Nephron progenitor cell (in vitro differentiated cells): ENCODE measurements at regions not wholly inside any gene's neighbourhood (a gene's known extent, or its start where the extent isn't known, plus 50 kb on each side); places are given as distances from the start of the nearest gene placed in this dataset.

Source experiments
- DNase-seq: peaks from one replicate; pipeline ENCODE4 v3.0.0; 2021
- H3K27ac Mint-ChIP-seq: 2 replicates; pipeline ENCODE4 v1.8.0; 2021; ENCODE audit warnings: mild to moderate bottlenecking, moderate library complexity, mixed read lengths
- H3K27me3 Mint-ChIP-seq: 2 replicates; pipeline ENCODE4 v1.8.0; 2021; ENCODE audit warnings: mild to moderate bottlenecking, low read depth, mixed read lengths; ENCODE audit not compliant: poor library complexity
- H3K36me3 Mint-ChIP-seq: 2 replicates; pipeline ENCODE4 v1.8.0; 2021; ENCODE audit warnings: low read depth, mixed read lengths
- H3K4me1 Mint-ChIP-seq: 2 replicates; pipeline ENCODE4 v1.8.0; 2021; ENCODE audit warnings: mixed read lengths
- H3K4me3 Mint-ChIP-seq: 2 replicates; pipeline ENCODE4 v1.8.0; 2021; ENCODE audit warnings: mild to moderate bottlenecking, moderate library complexity, mixed read lengths
- H3K9me3 Mint-ChIP-seq: 2 replicates; pipeline ENCODE4 v1.8.0; 2021; ENCODE audit warnings: mild to moderate bottlenecking, moderate library complexity, mixed read lengths
- TF ChIP-seq, protein P1 (sequence below): fragments of 200-600 bp; sonication (generic); IDR thresholded peaks from 2 replicates; pipeline ENCODE4 v1.5.0; 2021; ENCODE audit warnings: antibody characterized with exemption

DNA sequence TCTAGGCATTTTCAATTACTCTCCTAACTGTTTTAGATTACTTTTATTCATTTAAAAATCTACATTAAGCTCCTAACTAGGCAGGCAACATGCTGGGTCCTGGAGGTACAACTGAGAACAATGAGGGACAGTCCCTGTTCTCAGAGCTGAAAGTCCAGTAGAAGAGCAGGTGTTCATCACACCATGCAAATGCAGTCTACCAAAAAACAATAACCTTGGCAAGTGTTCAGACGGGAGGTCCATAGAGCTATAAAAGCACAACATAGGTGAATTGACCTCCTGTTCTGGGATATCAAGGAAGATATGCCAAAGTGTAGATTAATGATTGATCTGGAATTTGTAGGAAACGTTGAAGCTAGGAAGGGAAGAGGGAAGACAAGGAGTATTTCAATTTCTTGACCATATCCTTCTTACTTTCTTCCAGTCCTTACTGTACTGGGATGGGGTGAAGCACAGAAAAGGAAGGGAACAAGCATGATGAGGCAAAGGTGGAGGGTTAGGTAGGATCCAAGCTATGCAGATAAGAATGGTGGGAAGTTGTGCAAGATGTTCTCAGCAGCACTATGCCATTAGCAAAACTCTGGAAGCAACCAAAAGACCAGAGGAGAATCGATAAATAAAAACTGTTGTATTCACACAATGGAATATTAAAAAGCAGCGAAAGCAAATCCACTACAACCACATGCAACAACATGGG, 485.7 kb upstream of the JARID2 start:
- TF ChIP-seq, protein P1, sequence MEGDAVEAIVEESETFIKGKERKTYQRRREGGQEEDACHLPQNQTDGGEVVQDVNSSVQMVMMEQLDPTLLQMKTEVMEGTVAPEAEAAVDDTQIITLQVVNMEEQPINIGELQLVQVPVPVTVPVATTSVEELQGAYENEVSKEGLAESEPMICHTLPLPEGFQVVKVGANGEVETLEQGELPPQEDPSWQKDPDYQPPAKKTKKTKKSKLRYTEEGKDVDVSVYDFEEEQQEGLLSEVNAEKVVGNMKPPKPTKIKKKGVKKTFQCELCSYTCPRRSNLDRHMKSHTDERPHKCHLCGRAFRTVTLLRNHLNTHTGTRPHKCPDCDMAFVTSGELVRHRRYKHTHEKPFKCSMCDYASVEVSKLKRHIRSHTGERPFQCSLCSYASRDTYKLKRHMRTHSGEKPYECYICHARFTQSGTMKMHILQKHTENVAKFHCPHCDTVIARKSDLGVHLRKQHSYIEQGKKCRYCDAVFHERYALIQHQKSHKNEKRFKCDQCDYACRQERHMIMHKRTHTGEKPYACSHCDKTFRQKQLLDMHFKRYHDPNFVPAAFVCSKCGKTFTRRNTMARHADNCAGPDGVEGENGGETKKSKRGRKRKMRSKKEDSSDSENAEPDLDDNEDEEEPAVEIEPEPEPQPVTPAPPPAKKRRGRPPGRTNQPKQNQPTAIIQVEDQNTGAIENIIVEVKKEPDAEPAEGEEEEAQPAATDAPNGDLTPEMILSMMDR, result no peak
- Mint-ChIP-seq H3K27me3 (peaks cover 4% of the 10 kb centered on the region), H3K27ac (no peak overlapping the region), H3K4me1 (no peaks in the 10 kb centered on the region), H3K4me3 (no peak overlapping the region), H3K36me3 (no peaks in the 10 kb centered on the region), H3K9me3 (no peaks in the 10 kb centered on the region)
- DNase-seq, result no peak

DNA sequence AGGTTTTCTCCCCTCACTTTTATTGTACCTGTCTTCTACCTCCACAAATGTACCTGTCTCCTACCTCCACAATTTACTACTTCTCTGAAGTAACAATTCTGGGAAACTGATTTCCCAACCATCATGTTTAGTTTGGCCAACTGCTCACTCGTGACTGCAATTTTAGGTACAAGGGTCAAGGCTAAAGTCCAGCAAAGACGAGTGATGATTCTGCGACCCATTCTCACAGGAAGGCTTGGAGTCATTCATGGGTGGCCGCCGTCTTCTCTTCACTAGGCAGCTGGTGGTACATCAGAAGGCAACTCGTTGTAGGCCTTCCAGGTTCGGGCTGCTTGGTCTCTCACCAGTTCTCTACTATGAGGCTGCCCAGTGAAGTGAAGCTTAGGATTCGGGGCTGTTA, 483.8 kb upstream of the JARID2 start:
- no peak for DNase-seq
- Mint-ChIP-seq H3K9me3 (no peaks in the 10 kb centered on the region), H3K4me1 (peaks cover 8% of the 10 kb centered on the region), H3K36me3 (no peaks in the 10 kb centered on the region), H3K27me3 (peaks cover 4% of the 10 kb centered on the region), H3K4me3 (no peak overlapping the region), H3K27ac (no peak overlapping the region)
- TF ChIP-seq, protein P1, result no peak

DNA sequence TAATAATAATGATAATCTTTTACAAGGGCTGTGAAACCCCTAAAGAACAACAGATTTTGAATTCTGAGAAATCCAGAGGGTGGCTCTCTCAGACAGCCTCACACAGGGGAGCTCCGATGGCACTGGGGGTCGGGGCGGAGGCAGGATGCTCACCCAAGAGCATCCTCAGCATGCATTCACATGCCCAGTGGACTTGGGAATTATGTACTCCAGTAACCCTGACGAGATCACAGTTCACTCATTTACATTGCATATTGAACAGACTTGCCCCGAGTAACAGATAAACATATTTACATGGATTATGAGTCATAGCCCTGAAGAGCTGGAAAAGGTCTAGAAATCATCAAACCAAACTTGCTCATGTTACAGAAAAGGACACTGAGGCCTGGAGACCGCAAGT, 482.7 kb upstream of the JARID2 start:
- peaks cover 14% of the 10 kb centered on the region for H3K4me1 Mint-ChIP-seq
- H3K4me3 Mint-ChIP-seq, result no peak overlapping the region
- no peaks in the 10 kb centered on the region for H3K9me3 Mint-ChIP-seq
- TF ChIP-seq, protein P1, result no peak
- H3K27ac Mint-ChIP-seq, result no peak overlapping the region
- peaks cover 4% of the 10 kb centered on the region for H3K27me3 Mint-ChIP-seq
- H3K36me3 Mint-ChIP-seq, result no peaks in the 10 kb centered on the region
- DNase-seq, result no peak

DNA sequence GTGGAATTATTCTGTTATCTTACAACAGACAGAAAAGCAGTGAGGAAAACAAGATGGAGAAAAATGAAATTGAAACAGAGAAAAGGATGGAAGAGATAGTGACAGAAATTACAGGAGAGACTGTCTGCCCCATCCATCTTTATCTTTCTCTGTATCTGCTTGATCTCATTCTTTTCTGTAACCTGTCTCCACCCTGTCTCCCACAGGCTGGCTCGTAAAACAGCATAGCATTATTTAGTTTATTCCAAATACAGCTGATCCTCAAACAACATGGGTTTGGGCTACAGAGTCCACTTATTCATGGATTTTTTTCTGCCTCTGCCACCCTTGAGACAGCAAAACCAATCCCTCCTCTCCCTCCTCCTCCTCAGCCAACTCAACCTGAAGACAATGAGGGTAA, 482.3 kb upstream of the JARID2 start:
- Mint-ChIP-seq H3K27ac (no peak overlapping the region), H3K36me3 (no peaks in the 10 kb centered on the region), H3K4me1 (peaks cover 14% of the 10 kb centered on the region)

DNA sequence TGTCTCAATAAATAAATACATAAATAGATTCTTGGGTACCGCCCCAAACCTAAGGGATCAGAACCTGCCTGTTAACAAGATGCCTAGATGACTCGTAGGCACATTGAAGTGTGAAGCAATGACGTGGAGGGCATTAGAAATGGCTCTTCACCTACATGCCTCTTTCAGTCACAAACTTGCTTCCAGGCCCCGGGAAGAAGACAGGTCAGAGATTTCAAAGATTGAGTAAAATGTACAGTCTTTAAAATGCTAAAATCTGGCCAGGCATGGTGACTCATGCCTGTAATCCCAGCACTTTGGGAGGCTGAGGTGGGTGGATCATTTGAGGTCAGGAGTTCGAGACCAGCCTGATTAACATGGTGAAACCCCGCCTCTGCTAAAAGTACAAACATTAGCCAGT, 480.8 kb upstream of the JARID2 start:
- Mint-ChIP-seq H3K9me3 (peaks cover 4% of the 10 kb centered on the region), H3K4me1 (peaks cover 18% of the 10 kb centered on the region), H3K4me3 (no peak overlapping the region), H3K27me3 (peaks cover 8% of the 10 kb centered on the region), H3K27ac (no peak overlapping the region), H3K36me3 (no peaks in the 10 kb centered on the region)
- no peak for DNase-seq
- TF ChIP-seq, protein P1, result no peak

More for the DNA sequence above, 482.3 kb upstream of the JARID2 start:
- no peak for DNase-seq
- Mint-ChIP-seq H3K9me3 (no peaks in the 10 kb centered on the region), H3K27me3 (peaks cover 4% of the 10 kb centered on the region), H3K4me3 (no peak overlapping the region)
- TF ChIP-seq, protein P1, result no peak

DNA sequence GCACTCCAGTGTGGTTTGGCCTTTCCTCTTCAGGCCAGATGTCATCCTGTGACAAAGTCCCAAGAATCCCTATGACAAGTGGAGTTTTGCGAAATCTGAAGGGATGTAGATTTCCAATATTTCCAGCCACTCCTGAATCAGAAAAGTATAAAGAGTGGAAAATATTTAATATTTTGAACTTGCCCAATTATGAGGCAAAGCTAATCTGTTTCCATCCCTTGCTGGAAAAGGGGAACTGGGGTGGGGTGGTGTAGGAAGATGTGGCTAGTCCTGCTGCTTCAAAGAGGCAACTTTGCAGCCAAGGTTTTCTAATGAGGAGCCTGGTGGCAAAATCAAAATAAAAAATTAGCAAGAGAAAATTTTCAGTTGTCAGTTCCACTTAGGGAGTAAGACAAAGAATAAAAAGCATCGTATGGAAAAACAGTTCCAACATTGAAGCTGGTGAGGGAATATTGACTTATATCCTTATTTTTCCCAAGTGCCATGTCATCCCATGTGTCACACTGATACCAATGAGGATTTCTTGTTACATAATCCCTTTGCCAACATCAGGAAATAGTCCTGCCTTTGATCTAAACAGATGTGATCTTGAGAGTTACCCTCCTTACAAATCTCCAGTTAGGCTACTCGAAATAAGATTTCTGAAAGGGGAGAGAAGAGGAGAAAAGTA, 480.0 kb upstream of the JARID2 start:
- Mint-ChIP-seq H3K36me3 (no peaks in the 10 kb centered on the region), H3K27ac (no peak overlapping the region), H3K4me3 (no peak overlapping the region), H3K27me3 (peaks cover 8% of the 10 kb centered on the region), H3K4me1 (peaks cover 25% of the 10 kb centered on the region), H3K9me3 (peaks cover 10% of the 10 kb centered on the region)
- DNase-seq, result no peak
- TF ChIP-seq, protein P1, result no peak
